PFSK-1 (cell line): ENCODE measurements at regions not wholly inside any gene's neighbourhood (a gene's known extent, or its start where the extent isn't known, plus 50 kb on each side); places are given as distances from the start of the nearest gene placed in this dataset.

ENCODE experiments used
- FOXP2 ChIP-seq: optimal IDR thresholded peaks from 2 replicates; pipeline ENCODE3; 2011; ENCODE audit warnings: borderline replicate concordance, control low read depth, inconsistent platforms; ENCODE audit not compliant: insufficient read depth; ENCODE audit errors: extremely low read length, extremely low read depth
- POLR2AphosphoS5 ChIP-seq: IDR thresholded peaks from 2 replicates; pipeline ENCODE4 v1.6.1; 2012; ENCODE audit warnings: low read depth, mild to moderate bottlenecking, control low read depth, low read length, moderate library complexity
- SIN3A ChIP-seq: IDR thresholded peaks from 2 replicates; pipeline ENCODE4 v1.6.1; 2012; ENCODE audit warnings: mild to moderate bottlenecking, low read length, moderate library complexity, borderline replicate concordance; ENCODE audit not compliant: insufficient read depth
- TAF1 ChIP-seq: IDR thresholded peaks from 2 replicates; pipeline ENCODE4 v1.6.1; 2012; ENCODE audit warnings: low read length, control low read depth, borderline replicate concordance; ENCODE audit not compliant: insufficient read depth
- TF ChIP-seq, protein P1 (sequence below), 2 experiments: IDR thresholded peaks; 2 replicates each; pipeline versions ENCODE4 v1.6.1 to v1.8.0; 2011 to 2012; ENCODE audit warnings: low read depth in 2 of 2, low read length in 2 of 2, control low read depth in 1 of 2, inconsistent platforms in 1 of 2, mild to moderate bottlenecking in 1 of 2, moderate library complexity in 1 of 2; ENCODE audit not compliant: insufficient read depth in 1 of 2

DNA sequence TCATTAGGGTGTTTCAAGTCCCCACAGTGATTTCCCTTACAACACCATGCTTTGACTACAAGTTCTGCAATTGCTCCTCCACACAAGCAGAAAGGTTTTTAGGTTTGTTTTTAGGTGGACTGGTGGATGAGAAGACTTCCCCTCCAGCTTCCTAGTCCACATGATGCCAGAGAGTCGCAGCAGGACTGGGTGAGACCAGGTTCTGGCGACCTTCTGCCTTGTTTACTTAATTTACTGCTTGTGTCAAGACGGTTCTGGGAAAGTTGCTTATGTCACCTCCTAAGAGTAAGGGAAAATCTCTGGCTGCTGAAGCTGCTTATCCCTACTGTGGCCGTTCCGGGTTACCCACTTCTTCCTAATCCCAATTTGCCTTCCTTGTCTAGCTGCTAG lies 76.4 kb downstream of the GLUL start:
- TF ChIP-seq SIN3A, result no peak
- TF ChIP-seq FOXP2, result no peak
- no peak for TF ChIP-seq TAF1

DNA sequence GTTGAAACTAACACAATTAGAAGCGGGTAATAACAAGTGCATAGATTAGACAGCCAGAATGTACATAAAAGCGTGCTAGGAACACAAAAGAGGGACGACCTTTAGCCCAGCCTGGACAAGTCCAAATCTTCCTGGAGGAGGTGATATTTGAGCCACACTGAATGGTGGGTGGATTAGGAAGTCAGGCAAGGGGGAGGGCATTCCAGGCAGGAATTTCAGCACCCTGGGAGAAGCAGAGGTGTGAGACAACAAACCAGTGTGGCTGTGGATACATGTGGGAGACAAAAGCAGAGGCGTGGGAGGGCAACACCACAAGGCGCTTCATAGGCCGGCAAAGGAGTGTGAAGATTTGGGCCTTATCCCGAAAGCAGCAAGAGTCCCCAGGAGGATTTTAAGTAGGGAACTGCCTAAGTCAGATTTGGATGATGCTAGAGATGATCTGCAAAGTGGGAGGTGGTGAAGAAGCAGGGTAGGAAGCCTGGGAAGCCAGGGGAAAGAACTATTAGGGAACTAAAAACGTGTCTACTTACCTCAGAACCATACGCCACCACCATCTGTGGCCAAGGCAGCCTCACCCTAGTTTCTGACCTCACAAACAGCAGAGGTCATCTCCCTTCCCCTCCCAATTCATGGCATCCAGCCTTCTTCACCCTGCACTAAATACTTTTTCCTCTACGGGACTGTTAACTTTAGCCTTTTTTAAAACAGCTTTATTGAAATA lies 81.8 kb downstream of the GLUL start:
- TF ChIP-seq TAF1 (no peak), FOXP2 (no peak), POLR2AphosphoS5 (no peak)
- TF ChIP-seq, protein P1, sequence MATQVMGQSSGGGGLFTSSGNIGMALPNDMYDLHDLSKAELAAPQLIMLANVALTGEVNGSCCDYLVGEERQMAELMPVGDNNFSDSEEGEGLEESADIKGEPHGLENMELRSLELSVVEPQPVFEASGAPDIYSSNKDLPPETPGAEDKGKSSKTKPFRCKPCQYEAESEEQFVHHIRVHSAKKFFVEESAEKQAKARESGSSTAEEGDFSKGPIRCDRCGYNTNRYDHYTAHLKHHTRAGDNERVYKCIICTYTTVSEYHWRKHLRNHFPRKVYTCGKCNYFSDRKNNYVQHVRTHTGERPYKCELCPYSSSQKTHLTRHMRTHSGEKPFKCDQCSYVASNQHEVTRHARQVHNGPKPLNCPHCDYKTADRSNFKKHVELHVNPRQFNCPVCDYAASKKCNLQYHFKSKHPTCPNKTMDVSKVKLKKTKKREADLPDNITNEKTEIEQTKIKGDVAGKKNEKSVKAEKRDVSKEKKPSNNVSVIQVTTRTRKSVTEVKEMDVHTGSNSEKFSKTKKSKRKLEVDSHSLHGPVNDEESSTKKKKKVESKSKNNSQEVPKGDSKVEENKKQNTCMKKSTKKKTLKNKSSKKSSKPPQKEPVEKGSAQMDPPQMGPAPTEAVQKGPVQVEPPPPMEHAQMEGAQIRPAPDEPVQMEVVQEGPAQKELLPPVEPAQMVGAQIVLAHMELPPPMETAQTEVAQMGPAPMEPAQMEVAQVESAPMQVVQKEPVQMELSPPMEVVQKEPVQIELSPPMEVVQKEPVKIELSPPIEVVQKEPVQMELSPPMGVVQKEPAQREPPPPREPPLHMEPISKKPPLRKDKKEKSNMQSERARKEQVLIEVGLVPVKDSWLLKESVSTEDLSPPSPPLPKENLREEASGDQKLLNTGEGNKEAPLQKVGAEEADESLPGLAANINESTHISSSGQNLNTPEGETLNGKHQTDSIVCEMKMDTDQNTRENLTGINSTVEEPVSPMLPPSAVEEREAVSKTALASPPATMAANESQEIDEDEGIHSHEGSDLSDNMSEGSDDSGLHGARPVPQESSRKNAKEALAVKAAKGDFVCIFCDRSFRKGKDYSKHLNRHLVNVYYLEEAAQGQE (IDR thresholded peaks at IDR 0.05; ENCODE audit: insufficient read depth in 1 of 2, low read depth in 2 of 2, low read length in 2 of 2), result no peak

DNA sequence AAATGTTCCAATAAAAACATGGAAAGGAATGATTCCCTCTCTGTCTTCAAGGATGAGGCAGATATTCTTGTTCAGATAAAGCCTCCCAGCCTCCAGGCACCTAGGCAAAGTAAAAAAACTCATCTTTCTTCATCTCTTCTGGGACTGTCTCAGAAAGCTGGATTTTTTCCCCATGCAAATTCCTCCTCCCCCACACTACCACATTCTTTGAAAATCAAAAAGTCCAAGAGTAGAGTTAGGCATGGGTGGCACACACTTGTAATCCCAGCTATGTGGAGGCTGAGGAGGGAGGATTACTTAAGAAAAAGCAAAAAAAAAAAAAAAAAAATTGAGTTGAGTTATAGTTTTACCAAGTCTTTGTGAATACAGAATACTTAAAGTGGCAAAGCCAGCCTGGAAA lies 82.8 kb downstream of the GLUL start:
- no peak for TF ChIP-seq FOXP2
- TF ChIP-seq POLR2AphosphoS5, result no peak

DNA sequence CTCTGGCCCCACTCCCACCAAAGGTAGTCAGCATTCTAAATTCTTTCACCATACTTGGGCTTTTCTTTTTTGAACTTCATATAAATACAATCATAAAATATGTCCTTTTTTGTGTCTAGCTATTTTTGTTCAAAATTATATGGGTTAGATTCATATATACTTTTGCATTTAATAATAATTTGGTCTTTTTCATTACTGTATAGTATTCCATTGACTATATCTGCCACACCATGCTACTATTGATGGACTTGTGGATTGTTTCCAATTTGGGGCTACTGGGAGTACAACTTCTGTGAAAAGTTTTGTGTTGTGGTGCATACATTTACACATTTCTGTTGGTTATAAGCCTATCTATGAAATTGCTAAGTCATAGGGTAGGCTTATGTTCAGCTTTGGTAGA lies 85.7 kb downstream of the GLUL start:
- TF ChIP-seq SIN3A (no peak), POLR2AphosphoS5 (no peak), TAF1 (no peak), FOXP2 (no peak)
- TF ChIP-seq, protein P1 (IDR thresholded peaks at IDR 0.05; ENCODE audit: insufficient read depth in 1 of 2, low read depth in 2 of 2, low read length in 2 of 2), result no peak

DNA sequence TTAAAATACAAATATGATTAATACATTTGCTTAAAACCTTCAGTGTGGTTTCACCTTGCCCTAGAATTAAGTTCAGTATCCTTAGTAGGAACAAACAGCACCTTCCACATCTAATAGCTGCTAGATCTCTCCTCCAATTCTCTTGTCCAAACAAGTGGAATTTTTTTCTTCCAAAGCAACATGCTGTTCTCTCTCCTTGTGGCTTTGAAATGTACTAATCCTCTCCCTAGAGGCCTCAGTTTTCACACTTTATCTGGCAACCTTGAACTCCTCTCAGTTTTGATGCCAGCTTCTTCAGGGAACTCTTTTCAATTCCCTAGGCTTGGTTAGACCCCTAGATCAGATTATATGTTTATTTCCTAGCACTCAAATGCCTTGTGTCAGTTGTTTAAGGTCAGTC lies 87.0 kb downstream of the GLUL start:
- TF ChIP-seq FOXP2 (no peak), SIN3A (no peak), POLR2AphosphoS5 (no peak), TAF1 (no peak)
- TF ChIP-seq, protein P1 (IDR thresholded peaks at IDR 0.05; ENCODE audit: insufficient read depth in 1 of 2, low read depth in 2 of 2, low read length in 2 of 2), result no peak

DNA sequence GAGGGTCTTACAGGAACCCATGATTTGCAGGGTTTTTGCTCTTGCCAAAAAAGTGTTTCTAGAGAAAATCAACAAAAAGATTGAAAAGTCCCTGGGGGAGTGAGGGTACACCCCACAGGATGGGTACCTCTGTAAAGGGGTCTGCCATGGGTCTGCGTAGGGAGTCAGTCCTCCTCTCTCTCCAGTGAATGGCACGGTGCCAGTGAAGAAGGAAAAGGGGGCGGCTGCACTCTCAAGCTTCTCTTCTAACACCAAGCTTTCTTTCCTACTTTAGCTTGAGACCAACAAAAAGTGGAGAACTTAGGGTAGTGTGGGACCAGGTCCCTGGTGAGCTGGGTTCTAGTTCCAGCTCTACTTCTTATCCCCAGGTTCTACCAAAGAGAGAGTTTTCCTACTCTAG lies 87.4 kb downstream of the GLUL start:
- TF ChIP-seq FOXP2 (no peak), TAF1 (no peak), SIN3A (no peak), POLR2AphosphoS5 (no peak)
- TF ChIP-seq, protein P1 (IDR thresholded peaks at IDR 0.05; ENCODE audit: insufficient read depth in 1 of 2, low read depth in 2 of 2, low read length in 2 of 2), result no peak
